ENCODE measurements at regions not wholly inside any gene's neighbourhood (a gene's known extent, or its start where the extent isn't known, plus 50 kb on each side); places are given as distances from the start of the nearest gene placed in this dataset.

DNA sequence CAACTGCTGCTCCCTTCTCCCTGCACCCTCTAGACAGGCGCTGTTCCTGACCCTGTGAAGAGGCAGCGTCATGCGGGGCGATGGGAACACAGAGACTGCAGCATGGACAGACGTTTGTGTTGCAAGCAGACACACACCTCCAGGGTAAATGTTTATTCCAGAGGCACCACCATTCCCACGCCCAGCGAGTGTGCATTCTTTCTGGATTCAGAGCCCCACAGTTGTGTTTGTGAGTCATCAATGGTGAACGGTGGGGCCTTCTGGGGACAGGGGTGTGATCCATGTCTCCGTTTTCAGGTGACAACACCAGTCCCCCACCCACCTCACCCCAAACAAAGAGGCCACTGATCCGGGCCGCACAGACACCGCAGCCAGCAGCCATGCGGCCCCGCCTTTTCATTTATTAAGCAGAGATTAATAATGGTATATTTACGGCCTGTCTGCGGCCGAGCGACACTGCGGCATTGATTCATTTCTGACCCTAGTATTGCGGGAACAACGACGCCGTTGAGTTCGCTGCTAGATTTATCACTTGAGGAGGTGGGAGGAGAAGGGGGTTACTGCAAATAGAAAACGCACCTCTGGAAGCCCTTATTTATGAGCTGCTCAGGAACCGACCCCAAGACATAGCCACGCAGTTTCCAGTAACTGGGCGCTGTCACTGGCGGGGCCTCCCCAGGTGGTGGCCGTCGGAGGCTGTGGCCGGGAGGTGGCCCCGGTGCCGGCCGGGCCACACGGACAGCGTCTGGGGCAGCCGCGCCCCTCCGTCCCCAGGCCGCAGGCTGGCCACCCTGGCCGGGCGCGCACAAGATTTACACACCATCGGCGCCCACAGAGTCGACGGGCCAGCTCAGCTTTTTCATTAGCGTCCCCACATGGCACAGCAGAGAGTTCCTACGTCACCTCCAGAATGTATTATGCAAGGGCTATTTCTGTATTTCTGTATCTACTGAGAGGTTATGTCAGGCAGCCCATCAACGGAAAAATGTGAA is 367.6 kb downstream of the THBS2 start:
- in situ Hi-C loops (cut with HindIII; ENCODE audit: low pct_ligation_motif_present, low sequenced_read_pairs), result no loop called here
- no peak overlapping the region for H3K4me3 ChIP-seq (ENCODE audit: low read depth, low read length)
- TF ChIP-seq, protein P1, sequence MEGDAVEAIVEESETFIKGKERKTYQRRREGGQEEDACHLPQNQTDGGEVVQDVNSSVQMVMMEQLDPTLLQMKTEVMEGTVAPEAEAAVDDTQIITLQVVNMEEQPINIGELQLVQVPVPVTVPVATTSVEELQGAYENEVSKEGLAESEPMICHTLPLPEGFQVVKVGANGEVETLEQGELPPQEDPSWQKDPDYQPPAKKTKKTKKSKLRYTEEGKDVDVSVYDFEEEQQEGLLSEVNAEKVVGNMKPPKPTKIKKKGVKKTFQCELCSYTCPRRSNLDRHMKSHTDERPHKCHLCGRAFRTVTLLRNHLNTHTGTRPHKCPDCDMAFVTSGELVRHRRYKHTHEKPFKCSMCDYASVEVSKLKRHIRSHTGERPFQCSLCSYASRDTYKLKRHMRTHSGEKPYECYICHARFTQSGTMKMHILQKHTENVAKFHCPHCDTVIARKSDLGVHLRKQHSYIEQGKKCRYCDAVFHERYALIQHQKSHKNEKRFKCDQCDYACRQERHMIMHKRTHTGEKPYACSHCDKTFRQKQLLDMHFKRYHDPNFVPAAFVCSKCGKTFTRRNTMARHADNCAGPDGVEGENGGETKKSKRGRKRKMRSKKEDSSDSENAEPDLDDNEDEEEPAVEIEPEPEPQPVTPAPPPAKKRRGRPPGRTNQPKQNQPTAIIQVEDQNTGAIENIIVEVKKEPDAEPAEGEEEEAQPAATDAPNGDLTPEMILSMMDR (IDR thresholded peaks at IDR 0.05; ENCODE audit: low read depth, low read length, missing control alignments), result no peak
- DNase-seq, result no peak
- H3K27ac ChIP-seq, result no peak overlapping the region
- H3K36me3 ChIP-seq (replicated peaks), result no peaks in the 10 kb centered on the region
- H3K27me3 ChIP-seq (replicated peaks), result no peaks in the 10 kb centered on the region

DNA sequence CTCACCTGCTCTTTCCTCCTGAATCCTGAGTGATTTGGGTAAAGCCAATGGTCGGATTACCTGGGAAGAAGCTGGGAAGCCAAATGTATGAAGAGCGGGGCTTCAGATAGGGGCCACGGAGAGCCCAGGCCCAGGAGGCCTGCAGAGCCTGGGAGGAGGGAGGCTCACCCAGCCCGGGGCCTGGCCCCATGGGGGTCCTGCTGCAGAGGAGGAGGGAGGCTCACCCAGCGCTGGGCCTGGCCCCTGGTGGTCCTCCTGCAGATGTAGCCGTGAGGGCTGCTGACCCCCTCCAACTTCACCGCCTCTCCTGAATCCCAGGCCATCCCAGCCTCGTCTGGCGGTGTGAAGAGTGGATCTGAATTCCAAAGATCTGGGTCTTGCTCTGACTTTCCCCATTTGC is 368.4 kb downstream of the THBS2 start:
- Histone ChIP-seq H3K27me3 (replicated peaks) (no peaks in the 10 kb centered on the region), H3K27ac (no peak overlapping the region), H3K4me3 (ENCODE audit: low read depth, low read length) (no peak overlapping the region), H3K36me3 (replicated peaks) (no peaks in the 10 kb centered on the region)
- TF ChIP-seq, protein P1 (IDR thresholded peaks at IDR 0.05; ENCODE audit: low read depth, low read length, missing control alignments), result no peak
- DNase-seq, result no peak
- in situ Hi-C loops (cut with HindIII; ENCODE audit: low pct_ligation_motif_present, low sequenced_read_pairs), result no loop called here

DNA sequence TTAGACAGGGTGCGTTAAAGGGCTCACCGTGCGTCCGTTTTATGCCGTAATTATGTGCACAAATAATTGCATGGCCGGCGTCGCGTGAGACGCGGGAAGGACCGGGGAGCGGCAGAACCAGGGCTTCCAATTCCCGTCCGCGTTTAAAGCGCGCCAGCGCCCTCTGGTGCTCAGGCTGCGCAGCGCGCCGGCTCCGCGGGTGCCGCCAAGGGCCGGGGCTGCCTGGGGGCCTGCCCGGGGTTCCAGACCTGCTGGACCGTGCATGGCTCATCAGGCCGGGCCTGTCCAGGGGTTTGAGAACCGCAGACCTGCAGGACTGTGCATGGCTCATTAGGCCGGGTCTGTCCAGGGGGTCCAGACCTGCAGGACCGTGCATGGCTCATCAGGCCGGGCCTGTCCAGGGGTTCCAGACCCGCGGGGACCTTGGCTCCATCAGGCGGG is 369.0 kb downstream of the THBS2 start:
- H3K4me3 ChIP-seq (ENCODE audit: low read depth, low read length), result no peak overlapping the region
- peak; percentile 33 for DNase-seq

DNA sequence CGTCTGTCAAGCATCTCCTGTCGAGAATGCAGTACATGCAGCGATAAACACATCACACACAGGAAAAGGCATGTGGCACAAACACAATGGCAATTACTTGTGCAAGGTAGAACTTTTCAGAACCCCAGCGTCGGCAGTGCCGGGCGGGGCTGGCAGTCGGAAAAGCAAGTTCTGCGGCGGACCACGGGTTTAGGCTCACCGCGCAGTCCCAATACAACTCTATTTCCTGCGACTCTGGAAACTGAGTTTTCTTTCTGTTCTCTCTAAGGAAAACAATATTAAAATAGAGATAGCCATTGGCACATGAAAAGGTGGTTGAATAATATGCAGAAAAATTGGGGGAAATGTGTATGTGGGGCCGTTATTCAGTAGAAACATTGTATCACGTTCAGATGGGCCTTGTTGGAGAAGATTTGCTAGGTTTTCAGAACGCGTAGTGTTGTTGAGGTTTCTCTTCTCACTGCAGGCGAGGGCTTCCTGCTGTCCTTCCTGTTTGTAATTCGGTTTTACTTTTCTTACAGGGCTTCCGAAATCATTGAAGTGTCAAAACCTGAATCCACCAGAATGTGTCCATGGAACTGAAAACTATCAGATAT is 369.5 kb downstream of the THBS2 start:
- H3K27ac ChIP-seq, result no peak overlapping the region

More for the DNA sequence above, 369.0 kb downstream of the THBS2 start:
- in situ Hi-C loops (cut with HindIII; ENCODE audit: low pct_ligation_motif_present, low sequenced_read_pairs), result no loop called here
- TF ChIP-seq, protein P1 (IDR thresholded peaks at IDR 0.05; ENCODE audit: low read depth, low read length, missing control alignments), result peak; percentile 54
- Histone ChIP-seq H3K36me3 (replicated peaks) (no peaks in the 10 kb centered on the region), H3K27ac (no peak overlapping the region), H3K27me3 (replicated peaks) (no peaks in the 10 kb centered on the region)

DNA sequence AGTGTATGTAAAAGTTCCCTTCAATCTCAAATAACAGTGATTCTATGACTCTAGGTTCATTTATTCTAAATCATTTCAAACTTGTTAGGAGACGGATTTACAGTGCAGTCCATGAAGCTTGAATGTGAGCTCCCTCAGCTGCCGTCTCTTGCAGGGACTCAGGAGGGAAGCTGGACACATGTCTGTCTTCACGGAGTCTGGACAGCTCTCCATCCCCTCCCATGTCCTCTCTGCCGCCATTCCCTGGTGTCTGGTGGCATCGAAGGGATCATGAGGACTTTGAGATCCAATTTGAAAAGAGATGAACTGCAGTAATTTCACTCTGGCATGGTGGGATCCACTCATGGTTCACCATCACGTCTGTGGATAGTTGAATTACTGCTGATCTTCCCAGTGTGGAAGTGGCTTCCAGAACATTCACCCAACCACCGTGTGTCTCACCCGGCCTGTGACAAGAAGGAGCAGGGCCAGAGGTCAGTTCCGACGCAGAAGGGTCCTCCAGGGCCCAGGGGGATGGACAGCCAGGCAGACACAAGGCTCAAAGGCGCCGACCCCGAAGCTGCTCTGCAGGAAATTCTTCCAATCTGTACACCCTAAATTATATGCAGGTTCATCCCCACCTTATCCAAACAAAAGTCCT is 370.1 kb downstream of the THBS2 start:
- TF ChIP-seq, protein P1 (IDR thresholded peaks at IDR 0.05; ENCODE audit: low read depth, low read length, missing control alignments), result no peak
- Histone ChIP-seq H3K36me3 (replicated peaks) (no peaks in the 10 kb centered on the region), H3K27ac (no peak overlapping the region), H3K4me3 (ENCODE audit: low read depth, low read length) (no peak overlapping the region), H3K27me3 (replicated peaks) (no peaks in the 10 kb centered on the region)
- DNase-seq, result no peak
- in situ Hi-C loops (cut with HindIII; ENCODE audit: low pct_ligation_motif_present, low sequenced_read_pairs), result no loop called here

More for the DNA sequence above, 369.5 kb downstream of the THBS2 start:
- no peak for DNase-seq
- in situ Hi-C loops (cut with HindIII; ENCODE audit: low pct_ligation_motif_present, low sequenced_read_pairs), result no loop called here
- Histone ChIP-seq H3K36me3 (replicated peaks) (no peaks in the 10 kb centered on the region), H3K4me3 (ENCODE audit: low read depth, low read length) (no peak overlapping the region), H3K27me3 (replicated peaks) (no peaks in the 10 kb centered on the region)
- TF ChIP-seq, protein P1 (IDR thresholded peaks at IDR 0.05; ENCODE audit: low read depth, low read length, missing control alignments), result no peak

Measured in brain microvascular endothelial cell (primary cell).